GM18909 (cell line): ENCODE measurements at regions not wholly inside any gene's neighbourhood (a gene's known extent, or its start where the extent isn't known, plus 50 kb on each side); places are given as distances from the start of the nearest gene placed in this dataset.

Experiments
- ATAC-seq: cut with Tn5 transposase; IDR thresholded peaks from one replicate; pipeline ENCODE4 v1.9.1; 2021; ENCODE audit warnings: mild to moderate bottlenecking; ENCODE audit not compliant: unreplicated experiment, poor library complexity

GRCh38 chrX:13152518-13153185 lies 108.2 kb upstream of the FAM9C start:
- no peak for ATAC-seq

- no peak for ATAC-seq
These were observed 107.6 kb upstream of the FAM9C start for GRCh38 chrX:13151828-13152517.

GRCh38 chrX:13149702-13150350 lies 105.4 kb upstream of the FAM9C start:
- ATAC-seq: no peak

DNA sequence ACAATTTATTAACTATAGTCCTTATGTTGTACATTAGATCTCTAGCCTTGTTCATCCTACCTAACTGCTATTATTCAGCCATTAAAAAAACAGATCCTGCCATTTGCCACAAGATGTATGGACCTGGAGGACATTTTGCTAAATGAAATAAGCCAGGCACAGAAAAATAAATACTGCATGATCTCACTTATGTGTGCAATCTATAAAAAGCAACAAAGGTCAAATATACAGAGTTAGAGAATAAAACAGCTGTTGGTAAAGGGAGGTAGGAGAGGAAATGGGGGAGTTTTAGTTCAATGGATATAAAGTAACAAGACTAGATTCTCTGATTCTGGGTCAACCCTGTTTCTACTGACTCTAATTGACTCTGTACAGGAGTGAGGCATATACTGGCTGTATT lies 103.3 kb upstream of the FAM9C start:
- no peak for ATAC-seq

- ATAC-seq: no peak
These were observed 102.7 kb upstream of the FAM9C start for GRCh38 chrX:13147147-13147546.

- ATAC-seq: no peak
These were observed 100.7 kb upstream of the FAM9C start for GRCh38 chrX:13144927-13145655.

- ATAC-seq: no peak
These were observed 98.5 kb upstream of the FAM9C start for GRCh38 chrX:13142891-13143290.

DNA sequence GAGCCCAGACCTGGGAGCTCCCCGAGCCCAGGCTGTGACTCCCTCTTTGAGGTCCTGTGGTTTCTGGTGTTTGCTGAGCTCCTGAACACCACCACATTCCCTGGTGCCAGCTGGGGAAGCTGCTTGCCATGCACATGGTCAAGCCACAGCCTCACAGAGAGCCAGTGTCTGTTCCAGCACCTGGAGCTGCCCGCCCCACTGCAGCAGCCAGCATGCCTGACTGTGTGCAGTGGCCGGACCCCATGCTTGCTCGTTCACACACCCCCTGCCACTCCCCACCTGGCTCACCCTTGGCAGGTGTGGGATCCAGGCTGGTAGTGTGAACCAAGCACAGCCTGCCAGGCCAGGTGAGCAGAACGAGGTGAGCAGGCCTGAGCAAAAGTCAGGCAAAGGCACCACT lies 95.6 kb upstream of the FAM9C start:
- no peak for ATAC-seq

DNA sequence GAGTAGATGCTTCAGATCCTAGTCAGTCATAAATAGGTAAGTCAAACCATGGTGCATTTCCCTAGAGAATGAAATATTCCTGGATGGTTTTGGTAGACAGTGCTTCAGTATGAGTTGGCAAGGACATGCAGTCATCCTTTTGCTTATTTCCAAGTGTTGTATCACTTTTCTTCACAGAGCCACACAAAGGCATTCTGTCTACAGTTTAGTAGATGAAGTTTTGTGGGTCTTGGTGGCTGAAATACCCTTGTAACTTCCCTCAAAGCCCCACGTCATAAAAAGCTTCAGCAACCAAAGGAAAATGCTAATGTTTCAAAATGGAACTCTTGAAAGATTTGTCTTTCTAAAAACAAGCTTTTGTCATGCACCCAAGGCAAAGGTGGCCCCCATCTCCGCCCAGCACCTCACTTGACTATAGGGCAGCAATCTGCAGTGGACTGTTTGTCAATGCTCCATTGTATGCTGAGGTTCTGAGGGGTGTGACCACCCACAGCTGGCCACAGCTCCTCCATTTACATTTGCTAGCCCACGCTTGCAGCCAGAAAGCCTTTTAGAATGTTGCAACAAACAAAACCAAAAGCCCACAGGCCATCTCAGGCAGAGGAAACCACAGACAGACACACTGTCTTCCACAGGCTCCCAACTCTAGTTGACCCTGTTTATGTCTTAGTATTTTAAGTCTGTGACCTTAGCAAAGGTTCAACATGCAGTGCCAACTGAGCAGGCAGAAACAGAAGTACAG lies 87.1 kb upstream of the FAM9C start:
- no peak for ATAC-seq

DNA sequence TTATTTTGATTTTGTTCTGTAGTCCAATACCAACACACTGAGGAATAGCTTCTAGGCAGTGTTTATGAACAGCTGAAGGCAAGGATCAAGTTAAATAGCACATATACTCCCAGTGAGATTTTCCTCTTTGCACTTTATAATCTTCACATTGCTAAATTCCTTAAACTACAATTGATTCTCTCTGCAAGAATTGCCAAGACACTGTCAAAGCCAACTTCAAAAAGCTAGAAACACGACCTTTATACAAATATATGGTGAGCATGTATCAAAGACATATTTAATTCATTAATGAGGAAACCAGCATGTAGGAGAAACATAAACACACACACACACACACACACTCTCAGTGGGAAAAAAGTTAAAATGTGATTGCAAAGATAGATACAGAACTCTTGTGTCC lies 86.4 kb upstream of the FAM9C start:
- no peak for ATAC-seq

GRCh38 chrX:13128104-13128503 lies 83.7 kb upstream of the FAM9C start:
- ATAC-seq: no peak

DNA sequence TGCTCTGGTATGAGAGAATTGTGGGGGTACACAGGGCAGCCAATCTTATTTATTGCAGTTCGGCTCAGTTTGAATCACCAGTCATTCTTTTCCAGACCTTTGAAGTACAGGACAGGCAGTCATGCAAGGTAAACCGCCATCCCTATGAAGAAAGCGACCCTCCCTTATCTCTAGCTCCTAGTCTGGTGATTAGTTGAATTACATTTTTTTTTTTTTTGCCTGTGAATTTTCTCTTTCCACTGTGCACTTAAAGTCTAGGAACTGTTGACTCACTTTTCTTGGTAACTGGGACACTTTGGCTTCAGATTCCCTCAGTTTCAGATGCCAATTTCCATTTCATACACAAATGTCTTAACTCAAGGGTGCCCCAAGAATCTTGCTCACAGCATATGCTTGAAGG lies 82.4 kb upstream of the FAM9C start:
- ATAC-seq: no peak

DNA sequence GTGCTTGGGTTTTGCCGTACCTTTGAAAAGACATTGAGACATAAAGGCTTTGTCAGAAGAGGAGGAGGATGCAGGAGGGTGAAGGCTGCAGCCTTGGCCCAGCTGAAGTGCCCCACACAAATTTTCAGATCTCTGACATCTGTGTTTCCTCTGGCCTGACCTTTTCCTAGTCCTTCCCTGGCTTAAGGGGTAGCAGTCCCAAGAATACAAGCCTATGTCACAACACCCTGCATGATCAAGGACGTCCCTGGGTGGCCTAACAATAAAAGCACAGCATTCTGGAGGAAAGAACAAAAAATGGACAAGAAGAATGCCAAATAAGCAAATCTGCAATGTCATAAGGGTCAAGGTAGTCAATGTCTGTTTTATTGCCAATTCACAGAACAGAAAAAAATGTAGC lies 80.8 kb upstream of the FAM9C start:
- no peak for ATAC-seq

- no peak for ATAC-seq
These were observed 79.5 kb upstream of the FAM9C start for GRCh38 chrX:13123857-13124345.

GRCh38 chrX:13123247-13123856 lies 78.9 kb upstream of the FAM9C start:
- ATAC-seq: no peak

DNA sequence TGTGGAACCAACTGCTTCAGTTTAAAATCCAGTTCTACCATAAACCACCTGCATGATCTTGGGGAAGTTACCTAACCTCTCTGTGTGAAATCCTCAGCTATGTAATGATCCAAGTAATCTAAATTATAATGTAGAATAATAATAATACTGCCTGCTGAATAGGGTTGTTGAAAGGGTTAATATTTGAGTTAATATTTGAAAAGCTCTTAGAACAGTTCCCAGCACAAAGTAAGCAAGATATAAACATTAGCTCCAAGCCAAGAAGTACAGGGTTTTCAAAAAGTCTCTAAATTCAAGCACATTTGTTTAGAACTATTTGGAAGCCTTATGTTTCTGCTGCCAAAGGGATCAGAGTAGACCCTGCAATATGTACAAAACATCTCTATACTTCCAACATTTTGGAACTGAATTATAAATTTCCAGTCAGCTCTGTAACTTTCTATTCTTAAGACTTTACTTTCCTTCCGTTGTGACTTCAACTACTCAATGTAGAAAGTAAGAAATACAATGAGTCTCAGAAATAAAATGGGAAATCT lies 76.7 kb upstream of the FAM9C start:
- no peak for ATAC-seq

DNA sequence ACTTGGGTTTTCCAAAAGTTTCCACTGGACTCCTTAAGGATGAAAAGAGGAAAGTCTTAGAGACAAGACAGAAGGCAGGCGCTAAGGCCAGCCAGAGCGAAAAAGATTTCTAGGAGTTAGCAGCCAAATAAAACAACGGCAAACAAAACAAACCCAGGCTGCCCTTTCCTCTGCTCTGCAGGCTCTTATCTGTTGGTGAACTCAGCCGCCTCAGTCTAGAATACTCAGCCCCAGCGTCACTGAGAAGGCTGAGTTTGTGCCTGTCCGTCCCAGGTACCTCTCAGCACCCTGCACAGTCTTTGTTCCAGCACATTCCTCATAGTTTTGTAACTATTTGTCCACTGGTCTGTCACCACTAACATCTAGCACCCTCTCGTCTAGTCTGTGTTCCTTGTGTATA lies 75.6 kb upstream of the FAM9C start:
- ATAC-seq: no peak

DNA sequence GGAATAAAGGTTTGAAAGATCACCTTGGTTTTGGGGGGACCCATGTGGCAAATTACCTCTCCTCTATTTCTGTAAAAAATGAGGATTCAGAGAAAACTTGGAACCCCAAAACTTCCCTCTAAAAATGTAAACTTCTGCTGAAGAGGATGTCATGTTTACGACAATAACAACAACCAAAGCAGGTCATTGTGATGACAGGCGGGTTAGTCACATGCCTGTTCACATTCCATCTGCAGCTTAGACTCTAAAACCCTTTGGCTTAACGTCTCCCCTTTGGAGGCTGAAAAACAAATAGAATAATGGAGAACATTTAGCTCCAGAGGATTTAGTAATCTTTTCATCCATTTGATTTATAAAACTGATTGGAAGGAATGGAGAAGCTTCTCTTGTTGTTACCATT lies 75.0 kb upstream of the FAM9C start:
- ATAC-seq: no peak

DNA sequence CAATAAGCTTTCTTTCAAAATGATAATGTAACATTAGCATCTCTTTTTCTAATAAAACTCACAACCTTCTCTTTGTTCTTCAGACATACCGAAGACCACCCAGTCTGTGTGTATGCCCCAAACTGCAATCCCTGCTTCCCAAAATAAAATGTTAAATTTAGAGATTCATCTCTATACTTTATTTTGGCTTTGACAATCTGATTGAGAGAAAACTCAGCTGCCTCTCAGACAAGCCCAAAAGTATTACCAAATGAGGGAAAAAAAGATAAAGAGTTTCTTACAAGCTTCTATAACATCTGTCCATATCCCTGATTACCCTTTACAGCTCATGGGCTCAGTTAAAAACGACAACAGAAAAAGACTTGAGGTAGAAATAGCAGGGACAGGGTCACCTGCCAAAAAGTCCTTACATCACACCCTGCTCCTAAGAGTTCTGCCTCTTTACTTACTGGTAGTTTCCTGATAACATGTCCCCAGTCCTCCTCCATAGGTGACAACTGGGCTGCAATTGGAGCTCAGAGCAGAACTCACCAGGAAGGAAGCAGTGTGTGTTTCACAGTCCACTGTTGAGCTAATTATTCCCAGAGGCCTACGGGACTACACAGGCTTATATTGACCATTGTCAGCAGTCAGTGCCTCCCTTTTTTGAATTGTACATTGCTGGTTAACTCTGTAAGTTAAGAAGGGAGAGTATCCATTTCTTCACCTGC lies 70.9 kb upstream of the FAM9C start:
- ATAC-seq: no peak
